ENCODE measurements at regions not wholly inside any gene's neighbourhood (a gene's known extent, or its start where the extent isn't known, plus 50 kb on each side); places are given as distances from the start of the nearest gene placed in this dataset.
"Not testable (repeated sequence)": the region's sequence is repeated elsewhere in the genome, so short reads cannot be mapped to it uniquely, and the experiment has no call there.

GRCh38 chr12:95383920-95384319 is 90.0 kb upstream of the METAP2 start:
- not testable (repeated sequence) for TF ChIP-seq EZH2 (IDR thresholded peaks at IDR 0.05; ENCODE audit: low read depth, unreplicated experiment); CREB1 (CRISPR knock-in tag; IDR thresholded peaks at IDR 0.05; ENCODE audit: low read depth); REST (IDR thresholded peaks at IDR 0.05; ENCODE audit: unreplicated experiment); POLR2AphosphoS5 (IDR thresholded peaks at IDR 0.05; ENCODE audit: low read depth)
- TF ChIP-seq, protein P1, sequence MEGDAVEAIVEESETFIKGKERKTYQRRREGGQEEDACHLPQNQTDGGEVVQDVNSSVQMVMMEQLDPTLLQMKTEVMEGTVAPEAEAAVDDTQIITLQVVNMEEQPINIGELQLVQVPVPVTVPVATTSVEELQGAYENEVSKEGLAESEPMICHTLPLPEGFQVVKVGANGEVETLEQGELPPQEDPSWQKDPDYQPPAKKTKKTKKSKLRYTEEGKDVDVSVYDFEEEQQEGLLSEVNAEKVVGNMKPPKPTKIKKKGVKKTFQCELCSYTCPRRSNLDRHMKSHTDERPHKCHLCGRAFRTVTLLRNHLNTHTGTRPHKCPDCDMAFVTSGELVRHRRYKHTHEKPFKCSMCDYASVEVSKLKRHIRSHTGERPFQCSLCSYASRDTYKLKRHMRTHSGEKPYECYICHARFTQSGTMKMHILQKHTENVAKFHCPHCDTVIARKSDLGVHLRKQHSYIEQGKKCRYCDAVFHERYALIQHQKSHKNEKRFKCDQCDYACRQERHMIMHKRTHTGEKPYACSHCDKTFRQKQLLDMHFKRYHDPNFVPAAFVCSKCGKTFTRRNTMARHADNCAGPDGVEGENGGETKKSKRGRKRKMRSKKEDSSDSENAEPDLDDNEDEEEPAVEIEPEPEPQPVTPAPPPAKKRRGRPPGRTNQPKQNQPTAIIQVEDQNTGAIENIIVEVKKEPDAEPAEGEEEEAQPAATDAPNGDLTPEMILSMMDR (conservative IDR thresholded peaks at IDR 0.05; ENCODE audit: low read depth in 2 of 2): not testable (repeated sequence)

All from GM23338 (cell line).